ACC112 (cell line): ENCODE measurements at regions not wholly inside any gene's neighbourhood (a gene's known extent, or its start where the extent isn't known, plus 50 kb on each side); places are given as distances from the start of the nearest gene placed in this dataset.

ENCODE experiments used
- H2AFZ ChIP-seq: fragments of 200-600 bp; sonication (generic); one replicate; pipeline ENCODE4 v1.6.0; 2017; ENCODE audit warnings: antibody characterized with exemption, low read length; ENCODE audit not compliant: unreplicated experiment
- H3K27ac ChIP-seq: fragments of 200-600 bp; sonication (generic); 2 replicates; pipeline ENCODE4 v1.5.1; 2014; ENCODE audit warnings: low read depth, mild to moderate bottlenecking, antibody characterized with exemption, low read length, moderate library complexity
- H3K27me3 ChIP-seq: fragments of 200-600 bp; sonication (generic); 2 replicates; pipeline ENCODE4 v1.6.1; 2014; ENCODE audit warnings: mild to moderate bottlenecking, antibody characterized with exemption, low read length, moderate library complexity, mixed read lengths; ENCODE audit not compliant: insufficient read depth
- H3K36me3 ChIP-seq: fragments of 200-600 bp; sonication (generic); 2 replicates; pipeline ENCODE4 v1.6.1; 2016; ENCODE audit warnings: mild to moderate bottlenecking, antibody characterized with exemption, low read length, moderate library complexity, mixed read lengths; ENCODE audit not compliant: insufficient read depth
- H3K4me1 ChIP-seq: fragments of 200-600 bp; sonication (generic); one replicate; pipeline ENCODE4 v1.6.1; 2016; ENCODE audit warnings: low read length, mixed read lengths; ENCODE audit not compliant: insufficient read depth, unreplicated experiment, control insufficient read depth
- H3K4me3 ChIP-seq: fragments of 200-600 bp; sonication (generic); 2 replicates; pipeline ENCODE4 v1.5.1; 2014; ENCODE audit warnings: mild to moderate bottlenecking, low read depth, low read length
- H3K79me2 ChIP-seq: fragments of 200-600 bp; sonication (generic); one replicate; pipeline ENCODE4 v1.6.0; 2016; ENCODE audit warnings: low read length; ENCODE audit not compliant: control insufficient read depth, unreplicated experiment, insufficient read depth

GRCh38 chr21:16377120-16377658, 647.4 kb downstream of the USP25 start:
- no peak overlapping the region for H2AFZ ChIP-seq
- H3K4me3 ChIP-seq = no peak overlapping the region
- no peaks in the 10 kb centered on the region for H3K79me2 ChIP-seq
- no peaks in the 10 kb centered on the region for H3K36me3 ChIP-seq
- H3K4me1 ChIP-seq = no peaks in the 10 kb centered on the region
- H3K27me3 ChIP-seq = no peaks in the 10 kb centered on the region
- H3K27ac ChIP-seq = no peak overlapping the region

DNA sequence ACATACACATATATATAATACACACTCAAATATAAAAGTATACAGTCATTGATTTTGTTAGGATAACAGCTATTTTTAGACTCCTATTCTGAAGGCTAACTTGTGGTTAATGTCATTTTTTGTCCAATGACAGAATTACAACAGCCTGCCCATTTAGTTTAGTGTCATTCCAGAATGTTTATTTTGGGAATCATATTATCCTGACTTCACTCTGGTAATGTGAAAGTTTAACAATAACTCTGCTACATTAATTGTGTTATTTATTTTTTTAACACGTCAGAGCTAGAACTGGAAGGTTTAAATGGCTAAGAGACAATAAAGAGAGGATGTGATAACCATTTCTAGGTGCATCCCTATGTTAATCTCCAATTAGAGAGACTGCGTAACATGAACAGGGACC, 648.1 kb downstream of the USP25 start:
- Histone ChIP-seq H3K27ac (no peak overlapping the region), H3K36me3 (no peaks in the 10 kb centered on the region), H3K27me3 (no peaks in the 10 kb centered on the region), H3K79me2 (no peaks in the 10 kb centered on the region), H3K4me1 (no peaks in the 10 kb centered on the region), H2AFZ (no peak overlapping the region), H3K4me3 (no peak overlapping the region)

GRCh38 chr21:16378525-16378924, 648.7 kb downstream of the USP25 start:
- Histone ChIP-seq H2AFZ (no peak overlapping the region), H3K27me3 (no peaks in the 10 kb centered on the region), H3K27ac (no peak overlapping the region), H3K36me3 (no peaks in the 10 kb centered on the region), H3K79me2 (no peaks in the 10 kb centered on the region), H3K4me1 (no peaks in the 10 kb centered on the region), H3K4me3 (no peak overlapping the region)

DNA sequence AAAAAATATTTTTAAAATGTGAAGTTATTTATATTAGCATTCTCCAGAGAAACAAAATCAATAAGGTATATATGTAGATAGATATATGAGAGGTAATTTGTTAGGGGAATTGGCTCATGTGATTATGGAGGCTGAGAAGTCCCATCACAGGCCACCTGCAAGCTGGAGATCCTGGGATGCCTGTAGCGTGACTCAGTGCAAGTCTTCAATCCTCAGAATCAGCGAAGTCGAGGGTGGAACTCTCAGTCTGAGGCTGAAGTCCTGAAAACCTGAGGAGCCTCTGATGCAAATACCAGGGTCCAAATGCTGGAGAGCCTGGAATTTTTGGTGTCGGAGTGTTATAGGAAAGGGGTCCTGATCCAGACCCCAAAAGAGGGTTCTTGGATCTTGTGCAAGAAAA, 658.5 kb downstream of the USP25 start:
- no peak overlapping the region for H3K4me3 ChIP-seq
- H3K27ac ChIP-seq = no peak overlapping the region
- no peak overlapping the region for H2AFZ ChIP-seq
- no peaks in the 10 kb centered on the region for H3K27me3 ChIP-seq
- H3K4me1 ChIP-seq = no peaks in the 10 kb centered on the region
- no peaks in the 10 kb centered on the region for H3K36me3 ChIP-seq
- no peaks in the 10 kb centered on the region for H3K79me2 ChIP-seq

GRCh38 chr21:16388911-16389560, 659.3 kb downstream of the USP25 start:
- no peaks in the 10 kb centered on the region for H3K27me3 ChIP-seq
- H3K27ac ChIP-seq = no peak overlapping the region
- H3K36me3 ChIP-seq = no peaks in the 10 kb centered on the region
- no peak overlapping the region for H2AFZ ChIP-seq
- no peak overlapping the region for H3K4me3 ChIP-seq
- H3K4me1 ChIP-seq = no peaks in the 10 kb centered on the region
- H3K79me2 ChIP-seq = no peaks in the 10 kb centered on the region

DNA sequence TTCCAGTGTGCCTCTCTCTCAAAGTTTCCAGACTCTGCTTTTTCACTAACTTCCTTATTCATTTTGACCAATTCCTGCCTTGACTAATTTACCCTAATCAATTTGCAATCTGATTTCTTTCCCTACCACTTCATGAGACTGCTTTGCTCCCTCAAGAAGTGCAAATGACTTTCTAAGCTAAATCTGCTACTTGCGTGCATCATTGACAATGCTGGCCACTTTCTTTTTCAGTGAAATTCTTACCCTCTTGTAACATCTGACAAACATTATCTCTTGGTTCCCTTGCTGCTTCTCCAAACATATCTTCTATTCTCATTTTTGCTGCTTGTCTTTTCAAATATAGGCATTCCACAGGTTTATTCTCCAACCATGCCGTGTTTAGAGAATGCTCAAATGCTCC, 659.9 kb downstream of the USP25 start:
- no peak overlapping the region for H3K4me3 ChIP-seq
- no peaks in the 10 kb centered on the region for H3K36me3 ChIP-seq
- no peaks in the 10 kb centered on the region for H3K79me2 ChIP-seq
- no peak overlapping the region for H2AFZ ChIP-seq
- no peaks in the 10 kb centered on the region for H3K27me3 ChIP-seq
- H3K27ac ChIP-seq = no peak overlapping the region
- no peaks in the 10 kb centered on the region for H3K4me1 ChIP-seq

DNA sequence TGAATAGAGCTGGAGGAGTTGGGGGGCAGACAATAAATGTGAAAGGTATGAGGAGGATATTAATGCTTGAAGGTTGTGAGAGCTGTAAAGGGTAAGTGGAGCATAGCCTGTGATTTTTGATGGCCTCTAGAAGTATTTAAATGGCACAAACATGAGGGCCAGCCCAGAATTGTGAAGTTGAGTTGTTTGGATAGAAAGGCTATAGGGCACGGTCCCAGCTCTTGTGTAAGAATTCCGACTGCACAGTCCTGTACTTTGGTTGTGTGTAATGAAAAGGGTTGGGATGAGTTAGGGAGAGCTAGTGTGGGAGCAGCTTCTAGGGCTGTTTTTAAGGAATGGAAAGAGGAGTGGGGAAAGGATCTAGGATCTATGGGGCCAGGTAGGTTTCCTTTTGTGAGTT, 665.5 kb downstream of the USP25 start:
- Histone ChIP-seq H3K79me2 (no peaks in the 10 kb centered on the region), H3K27me3 (no peaks in the 10 kb centered on the region), H2AFZ (no peak overlapping the region), H3K4me3 (no peak overlapping the region), H3K27ac (no peak overlapping the region), H3K4me1 (no peaks in the 10 kb centered on the region), H3K36me3 (no peaks in the 10 kb centered on the region)

GRCh38 chr21:16402752-16403151, 673.0 kb downstream of the USP25 start:
- Histone ChIP-seq H2AFZ (no peak overlapping the region), H3K4me3 (no peak overlapping the region), H3K4me1 (no peaks in the 10 kb centered on the region), H3K27me3 (no peaks in the 10 kb centered on the region), H3K36me3 (no peaks in the 10 kb centered on the region), H3K79me2 (no peaks in the 10 kb centered on the region), H3K27ac (no peak overlapping the region)

DNA sequence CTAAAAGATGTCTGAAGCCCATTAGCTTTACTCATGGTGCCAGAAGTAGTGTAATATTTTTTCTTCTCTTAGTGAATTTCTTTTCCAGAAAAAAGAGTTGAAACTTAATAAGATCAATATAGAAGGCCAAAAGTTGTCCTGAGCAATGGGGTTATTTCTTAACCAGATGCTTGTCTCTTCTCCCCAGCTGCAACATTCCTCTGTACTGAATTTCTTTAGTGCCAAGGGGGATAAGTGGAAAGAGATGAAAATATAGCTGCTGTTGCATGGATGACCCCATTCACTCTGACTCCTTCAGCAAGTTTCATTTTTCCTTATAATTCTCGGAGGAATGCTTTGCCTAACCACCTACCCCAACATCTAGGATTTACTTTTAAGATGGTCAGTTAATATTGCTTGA, 675.0 kb downstream of the USP25 start:
- Histone ChIP-seq H2AFZ (no peak overlapping the region), H3K27me3 (no peaks in the 10 kb centered on the region), H3K36me3 (no peaks in the 10 kb centered on the region), H3K4me3 (no peak overlapping the region), H3K4me1 (no peaks in the 10 kb centered on the region), H3K79me2 (no peaks in the 10 kb centered on the region), H3K27ac (no peak overlapping the region)

- no peaks in the 10 kb centered on the region for H3K36me3 ChIP-seq
These were observed 676.6 kb downstream of the USP25 start for GRCh38 chr21:16406355-16406754.

GRCh38 chr21:16407403-16408240, 677.8 kb downstream of the USP25 start:
- Histone ChIP-seq H2AFZ (no peak overlapping the region), H3K4me3 (no peak overlapping the region), H3K27ac (no peak overlapping the region), H3K79me2 (no peaks in the 10 kb centered on the region), H3K4me1 (no peaks in the 10 kb centered on the region), H3K36me3 (no peaks in the 10 kb centered on the region), H3K27me3 (no peaks in the 10 kb centered on the region)

More at GRCh38 chr21:16406355-16406754, 676.6 kb downstream of the USP25 start:
- no peaks in the 10 kb centered on the region for H3K27me3 ChIP-seq
- no peak overlapping the region for H2AFZ ChIP-seq
- no peak overlapping the region for H3K27ac ChIP-seq
- no peaks in the 10 kb centered on the region for H3K79me2 ChIP-seq
- H3K4me3 ChIP-seq = no peak overlapping the region
- H3K4me1 ChIP-seq = no peaks in the 10 kb centered on the region
